Astrocyte (in vitro differentiated cells and primary cell): ENCODE measurements at regions not wholly inside any gene's neighbourhood (a gene's known extent, or its start where the extent isn't known, plus 50 kb on each side); places are given as distances from the start of the nearest gene placed in this dataset.

ENCODE experiments used
- DNase-seq: peaks from one replicate; pipeline ENCODE4 v3.0.0-alpha.2; 2010; ENCODE audit warnings: low read depth
- FAIRE-seq: peaks from 2 replicates; lab custom pipeline; 2011; peaks lifted over from hg19 to GRCh38; lab: Jason Lieb, UNC
- H2AFZ ChIP-seq: 2 replicates; pipeline ENCODE4 v1.6.0; 2012; ENCODE audit warnings: low read depth, low read length, inconsistent platforms
- H3K27ac ChIP-seq: 2 replicates; pipeline ENCODE4 v1.5.1; 2011; ENCODE audit warnings: low read depth, low read length, inconsistent platforms
- H3K27me3 ChIP-seq: 2 replicates; pipeline ENCODE4 v1.6.0; 2011; ENCODE audit warnings: low read length, inconsistent platforms; ENCODE audit not compliant: insufficient read depth
- H3K36me3 ChIP-seq: 2 replicates; pipeline ENCODE4 v1.5.1; 2011; ENCODE audit warnings: low read length, inconsistent platforms; ENCODE audit not compliant: insufficient read depth
- H3K4me1 ChIP-seq: 2 replicates; pipeline ENCODE4 v1.5.1; 2011; ENCODE audit warnings: low read length, inconsistent platforms; ENCODE audit not compliant: insufficient read depth
- H3K4me2 ChIP-seq: 2 replicates; pipeline ENCODE4 v1.6.0; 2012; ENCODE audit warnings: low read length, inconsistent platforms
- H3K4me3 ChIP-seq: 2 replicates; pipeline ENCODE4 v1.5.1; 2011; ENCODE audit warnings: low read depth, mild to moderate bottlenecking, low read length, inconsistent platforms; ENCODE audit not compliant: insufficient read depth
- H3K79me2 ChIP-seq: 2 replicates; pipeline ENCODE4 v1.6.0; 2012; ENCODE audit warnings: mild to moderate bottlenecking, low read length, inconsistent platforms; ENCODE audit not compliant: insufficient read depth
- H3K9ac ChIP-seq: 2 replicates; pipeline ENCODE4 v1.6.0; 2012; ENCODE audit warnings: mild to moderate bottlenecking, low read length, inconsistent platforms
- H3K9me3 ChIP-seq: 2 replicates; pipeline ENCODE4 v1.5.1; 2012; ENCODE audit warnings: low read depth, mild to moderate bottlenecking, low read length, inconsistent platforms; ENCODE audit not compliant: insufficient read depth
- H4K20me1 ChIP-seq: 2 replicates; pipeline ENCODE4 v1.6.0; 2012; ENCODE audit warnings: low read length, inconsistent platforms; ENCODE audit not compliant: insufficient read depth
- H3K27ac Mint-ChIP-seq: one replicate; pipeline ENCODE4 v1.8.0; 2021; ENCODE audit warnings: mild to moderate bottlenecking, mixed read lengths; ENCODE audit not compliant: unreplicated experiment
- H3K27me3 Mint-ChIP-seq: one replicate; pipeline ENCODE4 v1.8.0; 2021; ENCODE audit warnings: low read depth, mixed read lengths; ENCODE audit not compliant: unreplicated experiment
- H3K36me3 Mint-ChIP-seq: one replicate; pipeline ENCODE4 v1.8.0; 2021; ENCODE audit warnings: low read depth, mixed read lengths; ENCODE audit not compliant: unreplicated experiment
- H3K4me1 Mint-ChIP-seq: one replicate; pipeline ENCODE4 v1.8.0; 2021; ENCODE audit warnings: low read depth, mixed read lengths; ENCODE audit not compliant: unreplicated experiment
- H3K4me3 Mint-ChIP-seq: one replicate; pipeline ENCODE4 v1.8.0; 2021; ENCODE audit warnings: mild to moderate bottlenecking, moderate library complexity, mixed read lengths; ENCODE audit not compliant: unreplicated experiment
- H3K9me3 Mint-ChIP-seq: one replicate; pipeline ENCODE4 v1.8.0; 2021; ENCODE audit warnings: mild to moderate bottlenecking, mixed read lengths; ENCODE audit not compliant: unreplicated experiment
- EZH2 ChIP-seq: IDR thresholded peaks from 2 replicates; pipeline ENCODE4 v1.6.1; 2012; ENCODE audit warnings: mild to moderate bottlenecking, low read length, inconsistent platforms; ENCODE audit not compliant: insufficient read depth
- TF ChIP-seq, protein P1 (sequence below): IDR thresholded peaks from 2 replicates; pipeline ENCODE4 v1.5.1; 2011; ENCODE audit warnings: low read depth, mild to moderate bottlenecking, inconsistent platforms, low read length, moderate library complexity; ENCODE audit not compliant: insufficient read depth

DNA sequence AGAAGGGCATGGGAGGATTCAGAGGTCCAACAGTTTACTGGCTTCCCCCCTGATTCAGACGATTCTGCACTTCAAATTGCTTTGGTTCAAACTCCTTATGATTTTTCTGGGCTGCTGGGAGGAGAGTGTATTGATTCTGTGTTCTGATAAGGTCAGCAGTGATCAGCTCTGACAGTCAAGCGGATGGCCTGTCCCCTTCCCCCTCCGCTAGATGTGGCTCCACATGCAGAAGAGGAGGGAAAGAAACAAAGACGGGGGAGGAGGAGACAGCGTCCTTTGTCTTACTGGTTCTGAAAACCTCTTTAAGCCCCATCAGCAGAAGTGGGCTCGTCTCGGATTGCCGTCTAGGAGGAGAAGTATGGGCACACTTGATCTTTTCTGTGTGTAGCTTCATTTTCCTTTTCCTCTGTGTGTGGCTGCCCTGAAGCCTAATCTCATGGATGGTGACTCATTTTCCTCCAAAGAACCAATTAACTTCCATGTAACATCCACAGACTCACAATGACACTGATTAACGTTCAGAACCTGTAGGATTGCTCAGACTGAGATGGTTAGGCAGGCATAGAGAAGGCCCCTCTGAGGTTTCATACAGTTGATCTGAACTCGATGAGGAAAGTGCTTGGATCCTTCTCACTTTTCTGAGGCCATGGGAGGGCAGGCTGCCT, 162.4 kb upstream of the PPP2R3A start:
- TF ChIP-seq, protein P1, sequence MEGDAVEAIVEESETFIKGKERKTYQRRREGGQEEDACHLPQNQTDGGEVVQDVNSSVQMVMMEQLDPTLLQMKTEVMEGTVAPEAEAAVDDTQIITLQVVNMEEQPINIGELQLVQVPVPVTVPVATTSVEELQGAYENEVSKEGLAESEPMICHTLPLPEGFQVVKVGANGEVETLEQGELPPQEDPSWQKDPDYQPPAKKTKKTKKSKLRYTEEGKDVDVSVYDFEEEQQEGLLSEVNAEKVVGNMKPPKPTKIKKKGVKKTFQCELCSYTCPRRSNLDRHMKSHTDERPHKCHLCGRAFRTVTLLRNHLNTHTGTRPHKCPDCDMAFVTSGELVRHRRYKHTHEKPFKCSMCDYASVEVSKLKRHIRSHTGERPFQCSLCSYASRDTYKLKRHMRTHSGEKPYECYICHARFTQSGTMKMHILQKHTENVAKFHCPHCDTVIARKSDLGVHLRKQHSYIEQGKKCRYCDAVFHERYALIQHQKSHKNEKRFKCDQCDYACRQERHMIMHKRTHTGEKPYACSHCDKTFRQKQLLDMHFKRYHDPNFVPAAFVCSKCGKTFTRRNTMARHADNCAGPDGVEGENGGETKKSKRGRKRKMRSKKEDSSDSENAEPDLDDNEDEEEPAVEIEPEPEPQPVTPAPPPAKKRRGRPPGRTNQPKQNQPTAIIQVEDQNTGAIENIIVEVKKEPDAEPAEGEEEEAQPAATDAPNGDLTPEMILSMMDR = no peak
- TF ChIP-seq EZH2 = no peak
- H3K4me1 ChIP-seq = no peaks in the 10 kb centered on the region
- Mint-ChIP-seq H3K27me3 (peaks cover 24% of the 10 kb centered on the region), H3K4me1 (no peaks in the 10 kb centered on the region), H3K27ac (no peak overlapping the region), H3K9me3 (no peaks in the 10 kb centered on the region), H3K4me3 (no peak overlapping the region), H3K36me3 (no peaks in the 10 kb centered on the region)
- no peaks in the 10 kb centered on the region for H3K9me3 ChIP-seq
- no peak overlapping the region for H3K9ac ChIP-seq
- FAIRE-seq (no peak), DNase-seq (no peak)
- H3K36me3 ChIP-seq = no peaks in the 10 kb centered on the region
- H4K20me1 ChIP-seq = no peaks in the 10 kb centered on the region
- no peak overlapping the region for H2AFZ ChIP-seq
- no peak overlapping the region for H3K4me2 ChIP-seq
- no peaks in the 10 kb centered on the region for H3K27me3 ChIP-seq
- no peak overlapping the region for H3K27ac ChIP-seq
- no peaks in the 10 kb centered on the region for H3K79me2 ChIP-seq
- no peak overlapping the region for H3K4me3 ChIP-seq

DNA sequence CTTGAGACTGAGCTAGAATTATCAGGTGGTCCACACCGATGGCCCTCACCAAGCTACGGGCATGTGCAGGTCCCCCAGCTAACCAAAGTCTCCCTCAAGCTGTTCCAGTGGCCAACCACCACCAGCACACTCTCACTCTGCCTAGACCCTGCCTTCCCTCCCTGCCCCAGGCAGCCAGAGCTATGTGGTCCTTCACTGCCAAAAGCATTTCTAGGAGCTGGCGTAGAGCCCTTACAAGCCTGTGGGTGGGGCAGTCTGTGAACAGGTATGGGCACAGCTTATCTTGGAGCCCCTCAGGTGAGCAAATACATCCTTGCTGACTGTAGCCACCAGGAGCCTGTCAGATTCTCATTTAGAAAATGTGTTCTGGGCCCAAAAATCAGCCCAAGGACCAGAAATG, 159.8 kb upstream of the PPP2R3A start:
- H4K20me1 ChIP-seq = no peaks in the 10 kb centered on the region
- no peak for DNase-seq
- H3K27me3 ChIP-seq = no peaks in the 10 kb centered on the region
- no peak overlapping the region for H2AFZ ChIP-seq
- Mint-ChIP-seq H3K9me3 (peaks cover 2% of the 10 kb centered on the region), H3K36me3 (no peaks in the 10 kb centered on the region), H3K27ac (no peak overlapping the region), H3K4me3 (no peak overlapping the region), H3K27me3 (peaks cover 34% of the 10 kb centered on the region), H3K4me1 (no peaks in the 10 kb centered on the region)
- no peak for TF ChIP-seq EZH2
- TF ChIP-seq, protein P1 = no peak
- no peak overlapping the region for H3K27ac ChIP-seq
- H3K79me2 ChIP-seq = no peaks in the 10 kb centered on the region
- no peak for FAIRE-seq
- H3K9ac ChIP-seq = no peak overlapping the region
- no peak overlapping the region for H3K4me2 ChIP-seq
- no peaks in the 10 kb centered on the region for H3K36me3 ChIP-seq
- no peaks in the 10 kb centered on the region for H3K4me1 ChIP-seq
- H3K9me3 ChIP-seq = no peaks in the 10 kb centered on the region
- H3K4me3 ChIP-seq = no peak overlapping the region

DNA sequence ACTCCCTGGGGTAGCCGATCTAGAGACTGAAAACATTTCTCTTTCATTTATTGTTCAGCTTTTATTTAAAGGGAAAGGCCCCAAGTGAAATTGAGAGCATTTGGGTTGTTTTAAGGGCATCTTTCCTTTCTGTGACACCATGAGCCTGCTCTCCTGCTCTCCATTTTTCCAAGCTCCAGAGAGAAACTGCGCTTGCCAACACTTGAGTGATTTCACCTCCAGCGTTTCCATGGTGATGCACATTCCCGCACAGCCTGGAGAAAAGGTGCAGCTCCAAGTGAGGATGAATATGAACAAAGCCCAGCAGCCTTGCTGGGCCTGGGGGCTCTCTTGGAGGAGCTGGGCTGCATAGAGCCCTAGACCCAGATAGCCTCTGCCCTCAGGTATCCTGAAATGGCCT, 159.2 kb upstream of the PPP2R3A start:
- peaks cover 32% of the 10 kb centered on the region for H3K27me3 Mint-ChIP-seq
- no peaks in the 10 kb centered on the region for H3K36me3 Mint-ChIP-seq
- Histone ChIP-seq H3K4me2 (no peak overlapping the region), H2AFZ (no peak overlapping the region), H3K4me3 (no peak overlapping the region), H3K9me3 (no peaks in the 10 kb centered on the region), H3K27ac (no peak overlapping the region), H3K36me3 (no peaks in the 10 kb centered on the region), H3K9ac (no peak overlapping the region), H3K27me3 (no peaks in the 10 kb centered on the region), H3K4me1 (no peaks in the 10 kb centered on the region), H4K20me1 (no peaks in the 10 kb centered on the region), H3K79me2 (no peaks in the 10 kb centered on the region)
- H3K4me3 Mint-ChIP-seq = no peak overlapping the region
- TF ChIP-seq, protein P1 = no peak
- no peak for TF ChIP-seq EZH2
- no peak for FAIRE-seq
- H3K4me1 Mint-ChIP-seq = no peaks in the 10 kb centered on the region
- no peak for DNase-seq
- peaks cover 2% of the 10 kb centered on the region for H3K9me3 Mint-ChIP-seq
- H3K27ac Mint-ChIP-seq = no peak overlapping the region
